ENCODE measurements at regions not wholly inside any gene's neighbourhood (a gene's known extent, or its start where the extent isn't known, plus 50 kb on each side); places are given as distances from the start of the nearest gene placed in this dataset.

- no peak for TF ChIP-seq CTCF (IDR thresholded peaks at IDR 0.05)
- TF ChIP-seq POLR2A (IDR thresholded peaks at IDR 0.05), result no peak
Observed at GRCh38 chr2:183927406-183928325, 670.7 kb upstream of the ZNF804A start.

Measured in thyroid gland (tissue), 4 donors.